ENCODE measurements at regions not wholly inside any gene's neighbourhood (a gene's known extent, or its start where the extent isn't known, plus 50 kb on each side); places are given as distances from the start of the nearest gene placed in this dataset.

DNA sequence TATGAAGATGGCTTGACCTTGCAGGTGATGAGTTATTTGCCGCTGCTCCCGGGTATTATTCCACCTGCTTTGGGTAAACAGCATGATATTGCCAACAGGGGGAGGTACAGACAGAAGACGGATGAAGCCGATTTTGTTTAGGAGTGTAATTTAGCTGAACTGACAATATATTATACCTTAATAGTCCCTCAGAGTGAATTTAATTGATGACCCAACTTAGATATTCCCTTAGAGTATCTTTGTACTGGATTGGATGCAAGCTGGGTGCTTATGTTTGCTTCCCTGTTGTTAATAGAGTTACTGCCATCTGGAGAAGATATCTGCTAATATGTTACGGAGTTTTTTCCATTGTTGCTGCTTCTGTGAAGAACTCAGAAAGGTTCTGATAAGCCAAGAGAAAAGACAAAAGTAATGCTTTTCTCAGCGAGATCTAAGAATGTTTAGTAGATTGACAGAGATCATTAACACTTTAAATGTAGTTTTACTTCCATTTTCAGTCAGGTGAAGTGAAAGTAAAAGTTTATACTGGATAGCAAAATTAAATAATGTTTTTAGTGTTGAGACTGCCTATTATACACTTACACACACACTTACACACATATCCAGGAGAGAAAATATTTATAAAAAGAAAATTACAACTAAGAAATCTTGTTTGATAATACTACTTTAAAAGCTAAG is 2220.8 kb upstream of the PCDH20 start:
- Mint-ChIP-seq H3K36me3 (ENCODE audit: low read depth) (no peaks in the 10 kb centered on the region), H3K4me3 (ENCODE audit: unreplicated experiment) (no peak overlapping the region), H3K27ac (ENCODE audit: unreplicated experiment) (no peak overlapping the region), H3K4me1 (ENCODE audit: low read depth) (no peaks in the 10 kb centered on the region), H3K9me3 (ENCODE audit: low read depth) (no peaks in the 10 kb centered on the region), H3K27me3 (ENCODE audit: low read depth) (no peaks in the 10 kb centered on the region)
- no peak for DNase-seq (ENCODE audit: low spot score)
- TF ChIP-seq, protein P1, sequence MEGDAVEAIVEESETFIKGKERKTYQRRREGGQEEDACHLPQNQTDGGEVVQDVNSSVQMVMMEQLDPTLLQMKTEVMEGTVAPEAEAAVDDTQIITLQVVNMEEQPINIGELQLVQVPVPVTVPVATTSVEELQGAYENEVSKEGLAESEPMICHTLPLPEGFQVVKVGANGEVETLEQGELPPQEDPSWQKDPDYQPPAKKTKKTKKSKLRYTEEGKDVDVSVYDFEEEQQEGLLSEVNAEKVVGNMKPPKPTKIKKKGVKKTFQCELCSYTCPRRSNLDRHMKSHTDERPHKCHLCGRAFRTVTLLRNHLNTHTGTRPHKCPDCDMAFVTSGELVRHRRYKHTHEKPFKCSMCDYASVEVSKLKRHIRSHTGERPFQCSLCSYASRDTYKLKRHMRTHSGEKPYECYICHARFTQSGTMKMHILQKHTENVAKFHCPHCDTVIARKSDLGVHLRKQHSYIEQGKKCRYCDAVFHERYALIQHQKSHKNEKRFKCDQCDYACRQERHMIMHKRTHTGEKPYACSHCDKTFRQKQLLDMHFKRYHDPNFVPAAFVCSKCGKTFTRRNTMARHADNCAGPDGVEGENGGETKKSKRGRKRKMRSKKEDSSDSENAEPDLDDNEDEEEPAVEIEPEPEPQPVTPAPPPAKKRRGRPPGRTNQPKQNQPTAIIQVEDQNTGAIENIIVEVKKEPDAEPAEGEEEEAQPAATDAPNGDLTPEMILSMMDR (IDR thresholded peaks at IDR 0.05): peak; percentile 42

DNA sequence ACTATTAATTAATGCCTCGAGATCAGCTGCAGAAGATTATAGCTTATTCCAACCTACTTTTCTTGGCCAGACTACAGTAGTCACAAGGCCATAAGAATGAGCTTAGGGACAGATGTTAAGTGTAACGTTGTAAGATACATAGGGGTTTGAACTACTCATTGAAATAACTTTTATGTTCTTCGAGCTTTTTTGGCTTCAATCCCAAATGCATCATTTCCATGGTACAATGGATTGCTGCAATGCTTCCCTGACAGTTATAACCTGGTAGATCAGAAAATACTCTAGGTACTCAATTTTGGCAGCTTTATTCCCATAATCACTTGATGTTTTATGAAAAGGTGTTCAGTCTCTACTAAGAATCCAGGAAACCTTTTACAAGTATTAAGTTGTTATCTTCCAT is 2216.7 kb upstream of the PCDH20 start:
- TF ChIP-seq, protein P1 (IDR thresholded peaks at IDR 0.05): no peak
- Mint-ChIP-seq H3K36me3 (ENCODE audit: low read depth) (no peaks in the 10 kb centered on the region), H3K9me3 (ENCODE audit: low read depth) (no peaks in the 10 kb centered on the region), H3K27ac (ENCODE audit: unreplicated experiment) (no peak overlapping the region), H3K27me3 (ENCODE audit: low read depth) (no peaks in the 10 kb centered on the region), H3K4me1 (ENCODE audit: low read depth) (no peaks in the 10 kb centered on the region), H3K4me3 (ENCODE audit: unreplicated experiment) (no peak overlapping the region)
- no peak for DNase-seq (ENCODE audit: low spot score)

DNA sequence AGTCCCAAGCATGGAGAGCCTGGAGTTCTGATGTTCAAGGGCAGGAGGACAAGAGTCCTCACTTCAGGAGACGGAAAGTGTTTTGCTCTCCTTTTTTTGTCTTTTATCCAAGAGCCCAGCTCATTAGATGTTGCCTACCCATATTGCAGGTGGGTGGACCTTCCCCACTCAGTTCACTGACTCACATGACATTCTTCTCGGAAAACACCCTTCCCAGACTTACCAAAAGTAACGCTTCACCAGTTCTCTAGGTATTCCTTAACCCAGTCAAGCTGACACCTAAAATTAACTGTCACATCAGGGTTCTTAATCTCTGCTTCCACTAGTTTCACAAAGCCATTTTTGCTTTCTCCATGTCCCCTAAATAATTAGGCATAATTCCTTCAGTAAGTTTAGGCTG is 2215.4 kb upstream of the PCDH20 start:
- H3K36me3 Mint-ChIP-seq (ENCODE audit: low read depth): no peaks in the 10 kb centered on the region
- no peaks in the 10 kb centered on the region for H3K4me1 Mint-ChIP-seq (ENCODE audit: low read depth)
- TF ChIP-seq, protein P1 (IDR thresholded peaks at IDR 0.05): no peak
- DNase-seq (ENCODE audit: low spot score): no peak
- no peaks in the 10 kb centered on the region for H3K27me3 Mint-ChIP-seq (ENCODE audit: low read depth)
- H3K9me3 Mint-ChIP-seq (ENCODE audit: low read depth): no peaks in the 10 kb centered on the region
- H3K27ac Mint-ChIP-seq (ENCODE audit: unreplicated experiment): no peak overlapping the region
- H3K4me3 Mint-ChIP-seq (ENCODE audit: unreplicated experiment): no peak overlapping the region

DNA sequence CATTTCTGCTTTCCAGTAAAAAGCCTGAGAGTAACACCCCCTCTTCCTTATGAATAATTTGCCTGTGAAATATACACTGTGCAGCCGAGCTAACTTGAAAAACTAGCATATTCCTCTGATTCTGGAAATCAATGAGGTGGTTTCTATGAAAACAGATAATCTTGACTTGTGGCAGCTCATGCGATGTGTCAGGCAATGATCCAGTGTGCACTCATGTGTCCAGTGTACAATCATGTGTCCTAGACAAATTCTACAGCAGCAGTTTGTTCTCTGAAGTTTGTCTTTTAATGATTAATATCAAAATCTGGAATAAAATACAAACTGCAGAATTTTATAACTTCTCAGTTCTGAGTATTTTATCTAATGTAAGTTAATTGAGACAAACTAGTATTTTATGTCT is 2213.9 kb upstream of the PCDH20 start:
- H3K36me3 Mint-ChIP-seq (ENCODE audit: low read depth): no peaks in the 10 kb centered on the region
- H3K4me1 Mint-ChIP-seq (ENCODE audit: low read depth): no peaks in the 10 kb centered on the region
- no peak overlapping the region for H3K27ac Mint-ChIP-seq (ENCODE audit: unreplicated experiment)
- H3K27me3 Mint-ChIP-seq (ENCODE audit: low read depth): no peaks in the 10 kb centered on the region
- TF ChIP-seq, protein P1 (IDR thresholded peaks at IDR 0.05): no peak
- H3K4me3 Mint-ChIP-seq (ENCODE audit: unreplicated experiment): no peak overlapping the region
- no peak for DNase-seq (ENCODE audit: low spot score)
- no peaks in the 10 kb centered on the region for H3K9me3 Mint-ChIP-seq (ENCODE audit: low read depth)

DNA sequence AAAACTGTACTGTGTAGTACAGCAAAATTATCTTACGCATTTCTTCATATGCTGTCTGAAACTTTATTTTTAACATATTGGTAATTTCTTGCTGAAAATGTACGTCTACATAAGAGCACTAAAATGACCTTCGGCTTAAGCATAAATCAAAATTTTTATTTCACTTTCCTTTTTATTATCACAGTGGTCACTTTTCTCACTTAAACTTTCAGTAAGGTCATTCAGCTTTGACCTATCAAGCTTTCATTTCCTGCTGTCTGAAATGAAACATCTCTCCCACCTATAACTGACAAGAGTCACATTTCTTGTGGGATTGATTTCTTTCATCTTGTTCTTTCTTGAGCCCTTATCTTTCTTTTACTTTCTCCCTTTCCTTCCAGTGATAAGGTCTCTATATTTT is 2212.7 kb upstream of the PCDH20 start:
- TF ChIP-seq, protein P1 (IDR thresholded peaks at IDR 0.05): no peak

More for the DNA sequence above, 2212.7 kb upstream of the PCDH20 start:
- no peaks in the 10 kb centered on the region for H3K36me3 Mint-ChIP-seq (ENCODE audit: low read depth)
- H3K4me1 Mint-ChIP-seq (ENCODE audit: low read depth): no peaks in the 10 kb centered on the region
- no peak overlapping the region for H3K27ac Mint-ChIP-seq (ENCODE audit: unreplicated experiment)
- no peak overlapping the region for H3K4me3 Mint-ChIP-seq (ENCODE audit: unreplicated experiment)
- H3K9me3 Mint-ChIP-seq (ENCODE audit: low read depth): no peaks in the 10 kb centered on the region
- no peaks in the 10 kb centered on the region for H3K27me3 Mint-ChIP-seq (ENCODE audit: low read depth)
- DNase-seq (ENCODE audit: low spot score): no peak
